ENCODE measurements at regions not wholly inside any gene's neighbourhood (a gene's known extent, or its start where the extent isn't known, plus 50 kb on each side); places are given as distances from the start of the nearest gene placed in this dataset.

- FAIRE-seq = no peak
- TF ChIP-seq SIX5 (IDR thresholded peaks at IDR 0.05; ENCODE audit: low read depth, low read length, severe bottlenecking) = no peak
- ChIA-PET RAD21 (ENCODE audit: unreplicated experiment) (interaction anchor here (1.0 to 1.7 kb wide), 2 partner anchors 42 to 64 kb away, joined by 3 to 5 read pairs; no protein-coding TSS in a partner anchor), CTCF (interaction anchor here (0.7 to 1.3 kb wide), 3 partner anchors 11 to 66 kb away, joined by 3 read pairs; no protein-coding TSS in a partner anchor), SMC1A (ENCODE audit: uncharacterized antibody, unreplicated experiment) (interaction anchor here (0.7 to 2.7 kb wide), 9 partner anchors 9 to 149 kb away, joined by 3 to 10 read pairs (median 3); no protein-coding TSS in a partner anchor), POLR2A (no interaction called here)
- no peaks in the 10 kb centered on the region for H3K79me2 ChIP-seq (ENCODE audit: control insufficient read depth, insufficient read depth, low read length)
- intact Hi-C loops (cut with micrococcal nuclease; ENCODE audit: unreplicated experiment) (no loop called here), in situ Hi-C loops (cut with MboI) (no loop called here)
- BruUV-seq (replicated peaks) = no TSS peak
- H3K27me3 ChIP-seq (replicated peaks in 1 of 2; ENCODE audit: control insufficient read depth in 2 of 2, insufficient read depth in 2 of 2, low read length in 1 of 2) = no peaks in the 10 kb centered on the region
- no peak overlapping the region for H3K4me3 ChIP-seq
- no peaks in the 10 kb centered on the region for H4K20me1 ChIP-seq (ENCODE audit: control insufficient read depth, insufficient read depth)
- no peak overlapping the region for H3K27ac ChIP-seq (ENCODE audit: control insufficient read depth, insufficient read depth)
- H3K4me1 ChIP-seq (ENCODE audit: control insufficient read depth, insufficient read depth, low read length) = no peaks in the 10 kb centered on the region
- no peaks in the 10 kb centered on the region for H3K36me3 ChIP-seq (ENCODE audit: control insufficient read depth in 2 of 2, insufficient read depth in 2 of 2, low read length in 1 of 2)
- no peak for DNase-seq (ENCODE audit: low read depth, low spot score)
- 0% methylated on average over 3 of the region's 3 CpGs for WGBS (ENCODE audit: insufficient coverage, insufficient replicate concordance, low lambda C conversion rate, missing lambda C conversion rate)
- H2AFZ ChIP-seq (ENCODE audit: control insufficient read depth, low read depth, low read length) = no peak overlapping the region
- H3K9me3 ChIP-seq (replicated peaks; ENCODE audit: control insufficient read depth, insufficient read depth, low read length) = no peaks in the 10 kb centered on the region
- H3K9ac ChIP-seq (ENCODE audit: control insufficient read depth, insufficient read depth, low read length) = no peak overlapping the region
- ATAC-seq = peak; percentile 84
- H3K4me2 ChIP-seq (ENCODE audit: control insufficient read depth, insufficient read depth) = no peak overlapping the region
Measured at GRCh38 chr13:65488606-65489005, 1741.5 kb downstream of the PCDH9 start.

- intact Hi-C loops (cut with micrococcal nuclease; ENCODE audit: unreplicated experiment) = no loop called here
- ChIA-PET POLR2A (no interaction called here), RAD21 (ENCODE audit: unreplicated experiment) (no interaction called here), SMC1A (ENCODE audit: uncharacterized antibody, unreplicated experiment) (interaction anchor here (1.2 to 2.1 kb wide), 2 partner anchors 10 to 24 kb away, joined by 3 to 10 read pairs; no protein-coding TSS in a partner anchor), CTCF (no interaction called here)
- WGBS (ENCODE audit: insufficient coverage, insufficient replicate concordance, low lambda C conversion rate, missing lambda C conversion rate) = 2% methylated on average over 2 of the region's 2 CpGs
- H4K20me1 ChIP-seq (ENCODE audit: control insufficient read depth, insufficient read depth) = no peaks in the 10 kb centered on the region
- no peak for DNase-seq (ENCODE audit: low read depth, low spot score)
- TF ChIP-seq PAX5 (IDR thresholded peaks at IDR 0.05; ENCODE audit: borderline replicate concordance, low read depth, low read length) (no peak), NR2F1 (conservative IDR thresholded peaks at IDR 0.05) (no peak)
- ATAC-seq = no peak
- H3K4me3 ChIP-seq = no peak overlapping the region
- no peak overlapping the region for H3K27ac ChIP-seq (ENCODE audit: control insufficient read depth, insufficient read depth)
- in situ Hi-C loops (cut with MboI) = no loop called here
- no peaks in the 10 kb centered on the region for H3K9me3 ChIP-seq (replicated peaks; ENCODE audit: control insufficient read depth, insufficient read depth, low read length)
- no peak overlapping the region for H2AFZ ChIP-seq (ENCODE audit: control insufficient read depth, low read depth, low read length)
- no peak overlapping the region for H3K9ac ChIP-seq (ENCODE audit: control insufficient read depth, insufficient read depth, low read length)
- H3K36me3 ChIP-seq (ENCODE audit: control insufficient read depth in 2 of 2, insufficient read depth in 2 of 2, low read length in 1 of 2) = no peaks in the 10 kb centered on the region
- H3K27me3 ChIP-seq (replicated peaks in 1 of 2; ENCODE audit: control insufficient read depth in 2 of 2, insufficient read depth in 2 of 2, low read length in 1 of 2) = no peaks in the 10 kb centered on the region
- BruUV-seq (replicated peaks) = no TSS peak
- FAIRE-seq = no peak
- H3K4me1 ChIP-seq (ENCODE audit: control insufficient read depth, insufficient read depth, low read length) = no peaks in the 10 kb centered on the region
- no peak overlapping the region for H3K4me2 ChIP-seq (ENCODE audit: control insufficient read depth, insufficient read depth)
- no peaks in the 10 kb centered on the region for H3K79me2 ChIP-seq (ENCODE audit: control insufficient read depth, insufficient read depth, low read length)
Measured at GRCh38 chr13:65479692-65480091, 1750.4 kb downstream of the PCDH9 start.
